Fibroblast of skin of abdomen (primary cell): ENCODE measurements at regions not wholly inside any gene's neighbourhood (a gene's known extent, or its start where the extent isn't known, plus 50 kb on each side); places are given as distances from the start of the nearest gene placed in this dataset.
"Not testable (repeated sequence)": the region's sequence is repeated elsewhere in the genome, so short reads cannot be mapped to it uniquely, and the experiment has no call there.

Experiments used
- DNase-seq: peaks from one replicate; pipeline ENCODE4 v3.0.0-alpha.2; 2013

- DNase-seq: no peak
Observed at GRCh38 chr17:13442361-13442760, 159.4 kb downstream of the HS3ST3A1 start.

GRCh38 chr17:13441873-13442272 lies 159.9 kb downstream of the HS3ST3A1 start:
- no peak for DNase-seq

- DNase-seq: no peak
Observed at GRCh38 chr17:13437966-13438779, 163.6 kb downstream of the HS3ST3A1 start.

- DNase-seq: no peak
Observed at GRCh38 chr17:13435230-13435629, 166.5 kb downstream of the HS3ST3A1 start.

- DNase-seq: peak; percentile 91
Observed at GRCh38 chr17:13429201-13429600, 172.5 kb downstream of the HS3ST3A1 start.

- peak; percentile 77 for DNase-seq
Observed at GRCh38 chr17:13428611-13429042, 173.1 kb downstream of the HS3ST3A1 start.

GRCh38 chr17:13426991-13427390 lies 174.7 kb downstream of the HS3ST3A1 start:
- DNase-seq: no peak

- no peak for DNase-seq
Observed at GRCh38 chr17:13425390-13425789, 176.3 kb downstream of the HS3ST3A1 start.

GRCh38 chr17:13421581-13422130 lies 180.1 kb downstream of the HS3ST3A1 start:
- DNase-seq: peak; percentile 22

- DNase-seq: peak; percentile 82
Observed at GRCh38 chr17:13420878-13421277, 180.9 kb downstream of the HS3ST3A1 start.

GRCh38 chr17:13420418-13420826 lies 181.3 kb downstream of the HS3ST3A1 start:
- no peak for DNase-seq

GRCh38 chr17:13419676-13420075 lies 182.1 kb downstream of the HS3ST3A1 start:
- no peak for DNase-seq

GRCh38 chr17:13418891-13419290 lies 182.8 kb downstream of the HS3ST3A1 start:
- DNase-seq: no peak

GRCh38 chr17:13417381-13417950 lies 184.3 kb downstream of the HS3ST3A1 start:
- DNase-seq: no peak

GRCh38 chr17:13416748-13417363 lies 184.9 kb downstream of the HS3ST3A1 start:
- DNase-seq: no peak

- DNase-seq: peak; percentile 69
Observed at GRCh38 chr17:13415871-13416416, 185.8 kb downstream of the HS3ST3A1 start.

GRCh38 chr17:13415200-13415599 lies 186.5 kb downstream of the HS3ST3A1 start:
- DNase-seq: not testable (repeated sequence)

GRCh38 chr17:13413001-13413400 lies 188.7 kb downstream of the HS3ST3A1 start:
- DNase-seq: no peak

- no peak for DNase-seq
Observed at GRCh38 chr17:13410874-13411273, 190.9 kb downstream of the HS3ST3A1 start.

GRCh38 chr17:13410214-13410613 lies 191.5 kb downstream of the HS3ST3A1 start:
- no peak for DNase-seq

GRCh38 chr17:13409455-13409854 lies 192.3 kb downstream of the HS3ST3A1 start:
- DNase-seq: no peak

- no peak for DNase-seq
Observed at GRCh38 chr17:13407381-13407780, 194.3 kb downstream of the HS3ST3A1 start.

GRCh38 chr17:13405807-13406206 lies 195.9 kb downstream of the HS3ST3A1 start:
- no peak for DNase-seq
